CD4-positive, alpha-beta T cell treated with Interleukin-1 beta for 1 hour (primary cell): ENCODE measurements at regions not wholly inside any gene's neighbourhood (a gene's known extent, or its start where the extent isn't known, plus 50 kb on each side); places are given as distances from the start of the nearest gene placed in this dataset.
A peak's percentile ranks its signal among the peaks of the same experiment; 100 is the strongest.
"Not testable (repeated sequence)": the region's sequence is repeated elsewhere in the genome, so short reads cannot be mapped to it uniquely, and the experiment has no call there.

Experiments
- DNase-seq, 2 donors: peaks; one replicate each; pipeline ENCODE4 v3.0.0-alpha.2; 2020 to 2022

DNA sequence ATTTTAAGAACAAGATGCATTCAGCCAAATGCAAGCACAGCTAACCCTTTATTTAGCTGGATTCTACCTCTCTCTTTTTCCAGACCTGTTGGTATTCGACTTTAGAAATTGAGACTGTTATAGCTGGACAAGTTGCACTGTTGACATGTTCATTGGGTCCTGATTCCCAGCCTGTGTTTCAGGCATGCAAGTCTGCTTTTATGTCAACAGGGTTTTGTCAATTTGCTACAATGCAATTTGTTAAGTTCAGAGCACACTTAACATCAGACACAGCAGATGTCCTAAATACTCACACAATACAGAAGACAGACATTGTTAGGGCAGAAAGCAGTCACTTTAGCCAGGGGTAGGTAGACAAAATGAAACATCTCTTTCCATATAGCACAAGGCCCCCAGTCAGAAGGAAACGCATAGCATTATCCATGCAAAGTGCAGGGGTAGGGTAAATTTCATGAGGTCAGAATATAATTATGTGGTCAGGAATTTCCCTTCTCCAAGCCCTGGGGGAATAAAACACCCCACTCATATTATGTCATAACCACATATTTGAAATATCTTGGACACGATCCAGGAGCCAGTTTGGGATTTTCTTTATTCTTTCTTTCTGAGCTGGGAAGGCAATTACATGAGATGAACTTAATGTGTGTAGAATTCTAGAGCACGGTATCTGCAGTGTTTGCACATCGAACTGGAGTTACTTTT lies 504.1 kb downstream of the NTRK3 start:
- no peak for DNase-seq

GRCh38 chr15:87748483-87748882 lies 508.1 kb downstream of the NTRK3 start:
- no peak for DNase-seq

DNA sequence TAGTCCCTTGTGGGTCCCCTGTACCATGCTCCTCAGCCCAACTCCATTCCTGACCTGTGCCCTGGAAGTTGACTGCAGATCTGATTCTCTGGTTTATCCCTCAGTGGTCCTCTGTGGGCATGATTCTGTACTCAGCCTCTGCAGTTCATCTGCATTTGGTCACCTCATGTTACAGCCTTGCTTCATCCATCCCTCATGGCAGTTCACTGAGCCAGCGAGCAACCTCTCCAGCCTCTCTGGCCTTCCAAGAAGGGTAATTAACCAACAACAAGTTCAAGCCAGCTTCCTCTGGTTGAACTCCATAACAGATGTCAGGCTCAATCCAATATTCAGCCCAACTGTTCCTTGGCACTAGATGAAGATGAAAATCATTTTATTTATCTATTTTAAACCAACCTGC lies 509.5 kb downstream of the NTRK3 start:
- no peak for DNase-seq

- no peak for DNase-seq
Observed at GRCh38 chr15:87746333-87746732, 510.2 kb downstream of the NTRK3 start.

DNA sequence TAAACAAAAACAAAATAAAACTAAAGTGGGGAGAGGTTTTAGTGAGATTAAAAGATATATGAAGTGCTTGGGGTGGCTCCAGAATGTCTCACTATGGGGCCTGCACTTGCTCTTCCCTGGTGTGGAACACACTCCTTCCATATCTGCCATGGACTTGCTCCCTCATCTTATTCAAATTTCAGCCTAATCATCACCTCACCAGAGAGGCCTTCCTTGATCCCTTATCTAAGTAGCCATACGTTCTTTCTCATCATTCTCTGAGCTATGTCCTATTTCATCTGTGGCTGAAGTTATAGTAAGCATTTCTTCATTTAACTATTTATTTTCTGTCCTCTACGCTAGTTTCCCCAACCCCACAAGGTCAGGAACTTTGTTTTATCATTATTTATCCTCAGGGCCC lies 511.7 kb downstream of the NTRK3 start:
- no peak for DNase-seq

DNA sequence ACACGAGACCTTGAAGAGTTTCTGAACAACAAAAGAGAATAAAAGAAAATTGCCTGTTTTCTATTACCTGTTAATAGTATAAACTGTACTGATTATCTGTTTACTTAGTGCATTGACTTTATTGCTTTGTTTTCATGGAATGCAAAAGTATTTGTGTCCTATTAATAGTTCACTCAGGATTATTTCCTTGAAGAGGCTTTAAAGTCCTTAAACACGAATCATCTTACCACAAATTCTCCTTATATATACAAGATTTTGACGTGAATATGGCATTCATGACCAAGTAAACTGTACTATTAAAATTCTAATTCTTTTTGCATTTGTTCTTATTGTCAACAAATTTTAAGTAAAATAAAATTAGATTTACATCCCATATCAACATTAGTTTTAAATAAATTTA lies 513.0 kb downstream of the NTRK3 start:
- no peak for DNase-seq

- DNase-seq = no peak
Observed at GRCh38 chr15:87741350-87741749, 515.2 kb downstream of the NTRK3 start.

DNA sequence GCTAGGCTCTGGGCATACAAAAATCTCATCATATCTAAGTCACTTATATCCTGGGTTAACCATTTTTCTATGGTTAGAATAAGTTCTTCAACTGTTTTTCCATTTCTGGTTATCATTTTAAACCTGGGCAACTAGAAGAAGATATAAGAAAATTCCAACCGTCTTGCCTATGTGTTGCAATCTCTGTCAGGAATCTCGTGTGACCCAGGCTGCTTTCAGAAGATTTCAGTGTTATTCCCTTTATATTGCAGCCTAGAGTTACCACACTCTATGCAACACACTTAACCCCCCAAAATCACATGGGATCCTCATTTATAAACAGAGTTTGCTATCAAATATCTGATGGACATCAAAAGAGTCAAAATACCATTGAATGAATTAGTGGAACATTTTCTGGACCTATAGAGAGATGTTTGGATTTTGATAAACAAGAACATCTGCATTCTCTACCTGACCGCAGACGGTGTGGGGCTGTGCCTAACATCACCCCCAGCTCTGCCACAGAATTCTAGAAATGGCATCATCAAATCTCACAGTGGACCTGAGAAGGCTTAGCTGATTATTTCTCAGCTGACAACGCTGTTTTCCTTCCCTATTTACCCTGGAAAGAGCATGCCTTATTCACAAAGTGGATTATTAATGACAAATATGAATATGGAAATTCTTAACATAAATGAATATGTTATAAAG lies 515.7 kb downstream of the NTRK3 start:
- DNase-seq = no peak

- DNase-seq = no peak
Observed at GRCh38 chr15:87739866-87740265, 516.7 kb downstream of the NTRK3 start.

- DNase-seq = no peak
Observed at GRCh38 chr15:87739081-87739480, 517.5 kb downstream of the NTRK3 start.

DNA sequence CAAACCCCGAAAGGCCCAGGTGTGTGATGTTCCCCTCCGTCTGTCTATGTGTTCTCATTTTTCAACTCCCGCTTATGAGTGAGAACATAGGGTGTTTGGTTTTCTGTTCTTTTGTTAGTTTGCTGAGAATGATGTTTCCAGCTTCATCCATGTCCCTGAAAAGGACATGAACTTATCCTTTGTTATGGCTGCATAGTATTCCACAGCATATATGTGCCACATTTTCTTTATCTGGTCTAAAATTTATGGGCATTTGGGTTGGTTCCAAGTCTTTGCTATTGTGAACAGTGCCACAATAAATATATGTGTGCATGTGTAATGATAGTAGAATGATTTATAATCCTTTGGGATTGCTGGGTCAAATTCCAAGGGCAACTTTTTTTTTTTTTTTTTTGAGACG lies 519.1 kb downstream of the NTRK3 start:
- DNase-seq = not testable (repeated sequence)

GRCh38 chr15:87736891-87737389 lies 519.6 kb downstream of the NTRK3 start:
- DNase-seq = no peak

DNA sequence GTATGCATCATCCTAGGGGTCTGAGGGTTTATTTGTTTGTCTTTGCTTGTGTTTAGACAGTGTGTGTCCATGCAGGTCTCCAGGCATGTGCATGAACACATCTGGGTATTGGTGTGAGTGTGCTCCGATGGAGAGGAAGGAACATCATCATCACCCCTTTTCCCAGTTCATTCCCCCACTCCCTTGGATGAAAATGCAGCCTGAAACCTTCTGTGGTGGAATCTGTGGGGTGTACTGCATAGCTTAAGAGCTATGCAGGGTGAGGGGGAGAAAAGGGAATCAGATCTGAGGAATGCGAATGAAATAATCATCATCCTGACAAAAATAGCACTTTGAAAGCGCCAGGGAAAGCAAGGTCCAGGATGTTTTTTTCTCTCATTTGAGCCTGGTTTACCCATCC lies 520.1 kb downstream of the NTRK3 start:
- DNase-seq = no peak

DNA sequence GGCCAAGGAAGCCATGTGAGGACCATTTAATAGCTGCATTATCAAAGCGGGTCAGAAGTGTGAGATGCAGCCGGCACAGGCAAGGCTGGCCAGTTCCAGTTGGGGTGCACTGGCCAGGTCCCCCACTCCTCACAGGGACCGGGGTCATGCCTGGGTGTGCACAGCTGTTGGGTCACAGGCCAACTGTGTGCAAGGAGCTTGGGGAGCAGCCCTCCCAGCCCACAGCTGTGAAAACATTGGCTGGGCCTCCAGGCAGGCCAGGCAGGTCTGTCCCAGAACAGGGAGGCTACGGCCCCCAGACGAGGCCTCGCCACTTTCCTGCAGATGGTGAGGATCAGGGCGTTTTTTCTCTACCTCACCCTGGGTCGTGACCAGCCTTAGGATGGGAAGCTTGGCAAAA lies 521.0 kb downstream of the NTRK3 start:
- DNase-seq = no peak

- DNase-seq = no peak
Observed at GRCh38 chr15:87734571-87735373, 521.8 kb downstream of the NTRK3 start.

- DNase-seq = no peak
Observed at GRCh38 chr15:87733977-87734376, 522.6 kb downstream of the NTRK3 start.

- DNase-seq = no peak
Observed at GRCh38 chr15:87733541-87733941, 523.0 kb downstream of the NTRK3 start.

- DNase-seq = no peak
Observed at GRCh38 chr15:87732976-87733375, 523.6 kb downstream of the NTRK3 start.

- DNase-seq = no peak
Observed at GRCh38 chr15:87731630-87732029, 524.9 kb downstream of the NTRK3 start.

DNA sequence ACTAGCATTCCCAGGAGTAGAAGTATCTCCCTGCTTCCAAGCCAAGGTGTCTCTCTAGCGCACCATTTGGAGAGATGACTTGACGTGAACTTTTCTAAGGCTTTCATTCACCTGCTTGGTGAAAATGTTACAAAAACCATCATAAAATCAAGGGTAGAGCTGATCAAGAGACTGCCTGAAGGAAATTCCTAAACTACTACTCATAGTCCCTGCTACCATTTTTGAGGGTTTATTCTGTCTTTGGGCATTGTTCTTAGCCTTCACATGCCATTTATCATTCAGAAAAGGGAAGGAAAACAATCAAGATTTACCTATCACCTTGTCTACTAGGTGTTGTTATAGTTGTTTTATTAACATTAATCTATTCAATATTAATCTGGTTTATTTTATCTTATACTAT lies 525.8 kb downstream of the NTRK3 start:
- DNase-seq = no peak

DNA sequence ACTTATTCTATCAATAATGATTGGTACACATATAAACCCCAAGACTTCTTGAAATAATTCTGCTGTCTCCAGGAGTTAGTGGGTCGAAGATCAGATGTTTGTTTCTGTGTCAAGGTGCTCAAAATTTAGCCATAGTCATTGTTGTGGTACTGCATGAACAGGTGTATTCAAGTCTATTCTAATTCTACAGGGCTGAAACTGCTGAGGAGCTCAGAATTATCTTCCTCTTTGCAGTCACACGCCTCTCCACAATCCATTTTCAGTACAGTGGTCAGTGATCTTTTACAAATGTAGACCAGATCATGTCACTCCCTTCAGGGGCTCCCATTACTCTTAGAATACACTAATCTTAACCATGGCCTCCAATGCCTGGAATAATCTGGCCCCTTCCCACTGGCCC lies 527.5 kb downstream of the NTRK3 start:
- no peak for DNase-seq

DNA sequence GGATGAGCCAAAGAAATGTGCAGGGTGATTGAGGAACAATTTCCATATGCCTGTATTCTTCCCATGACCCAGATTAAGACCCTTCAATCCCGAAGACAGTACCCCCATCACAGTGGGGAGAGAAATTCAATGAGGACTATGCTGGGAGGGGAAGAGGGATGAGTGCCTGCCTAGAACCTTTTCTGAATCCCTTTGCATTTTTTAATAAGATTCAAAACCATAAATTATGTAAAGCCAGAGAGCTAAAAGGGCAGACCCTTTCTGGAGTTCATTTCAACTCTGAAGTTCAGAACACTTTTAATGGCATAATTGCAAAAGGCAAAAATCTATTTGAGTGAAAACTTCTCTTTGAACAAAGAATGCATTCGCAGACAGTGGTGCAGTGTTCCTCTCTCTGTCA lies 529.5 kb downstream of the NTRK3 start:
- DNase-seq = no peak

GRCh38 chr15:87724330-87724729 lies 532.2 kb downstream of the NTRK3 start:
- peak in 1 of 2 donors; percentile 19 for DNase-seq
